ENCODE measurements at regions not wholly inside any gene's neighbourhood (a gene's known extent, or its start where the extent isn't known, plus 50 kb on each side); places are given as distances from the start of the nearest gene placed in this dataset.

GRCh38 chr6:137361701-137362100, 132.5 kb downstream of the OLIG3 start:
- TF ChIP-seq POLR2AphosphoS5 (IDR thresholded peaks at IDR 0.05; ENCODE audit: borderline replicate concordance, low read depth, low read length) (no peak), EZH2 (IDR thresholded peaks at IDR 0.05) (no peak)
